HG02763 (cell line): ENCODE measurements at regions not wholly inside any gene's neighbourhood (a gene's known extent, or its start where the extent isn't known, plus 50 kb on each side); places are given as distances from the start of the nearest gene placed in this dataset.

Experiments
- ATAC-seq: cut with Tn5 transposase; IDR thresholded peaks from one replicate; pipeline ENCODE4 v1.9.1; 2021; ENCODE audit warnings: mild to moderate bottlenecking, moderate library complexity; ENCODE audit not compliant: unreplicated experiment

- ATAC-seq = no peak
These were observed 128.1 kb upstream of the MIS18BP1 start for GRCh38 chr14:45381091-45381490.

- ATAC-seq = no peak
These were observed 124.2 kb upstream of the MIS18BP1 start for GRCh38 chr14:45377166-45377565.

DNA sequence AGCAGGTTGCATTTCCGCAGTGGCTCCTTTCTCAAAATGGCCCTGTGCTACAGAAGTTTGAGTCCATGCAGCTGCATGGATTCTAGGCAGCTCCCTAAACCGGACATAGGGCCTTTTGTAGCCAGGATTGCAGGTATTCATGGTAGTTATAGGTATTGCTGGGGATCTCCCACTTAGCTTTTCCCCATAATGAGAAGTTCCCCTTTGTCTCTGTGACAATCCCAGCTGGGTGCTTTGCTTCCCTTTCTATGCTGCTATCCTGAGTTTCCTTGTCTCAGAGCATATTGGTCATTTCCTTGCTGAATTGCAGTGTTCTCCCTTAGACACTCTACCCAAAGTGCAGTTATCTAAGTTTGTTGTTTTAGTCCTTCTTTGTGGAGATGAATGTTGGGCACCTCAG is 120.9 kb upstream of the MIS18BP1 start:
- no peak for ATAC-seq

DNA sequence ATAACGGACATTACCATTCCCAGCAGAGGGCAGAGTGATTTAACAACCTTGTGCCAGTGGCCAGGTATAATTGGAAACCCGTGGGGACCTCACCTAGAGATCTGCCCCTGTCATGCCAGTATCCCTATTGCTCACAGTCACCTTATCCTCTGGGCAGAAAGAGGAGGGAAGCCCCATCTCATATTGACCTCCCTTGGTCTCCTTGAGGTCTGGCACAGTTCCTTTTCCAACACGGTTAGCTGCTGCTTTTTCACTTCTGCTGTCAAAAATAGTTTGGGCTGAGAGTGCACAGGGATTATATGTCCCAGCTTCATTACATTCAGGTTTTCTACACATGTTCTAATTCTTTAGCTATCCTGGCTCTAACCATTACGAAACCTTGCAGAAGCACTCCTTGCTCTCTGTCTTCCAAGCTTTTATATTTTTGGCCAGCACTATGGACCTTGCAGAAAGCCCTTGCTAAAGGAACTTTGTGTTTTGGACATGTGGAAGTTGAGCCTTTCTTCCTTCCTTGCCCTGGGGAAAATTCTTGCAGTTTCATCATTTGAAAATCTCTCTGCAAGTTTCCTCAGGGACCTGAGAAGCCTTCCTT is 111.7 kb upstream of the MIS18BP1 start:
- ATAC-seq = no peak

DNA sequence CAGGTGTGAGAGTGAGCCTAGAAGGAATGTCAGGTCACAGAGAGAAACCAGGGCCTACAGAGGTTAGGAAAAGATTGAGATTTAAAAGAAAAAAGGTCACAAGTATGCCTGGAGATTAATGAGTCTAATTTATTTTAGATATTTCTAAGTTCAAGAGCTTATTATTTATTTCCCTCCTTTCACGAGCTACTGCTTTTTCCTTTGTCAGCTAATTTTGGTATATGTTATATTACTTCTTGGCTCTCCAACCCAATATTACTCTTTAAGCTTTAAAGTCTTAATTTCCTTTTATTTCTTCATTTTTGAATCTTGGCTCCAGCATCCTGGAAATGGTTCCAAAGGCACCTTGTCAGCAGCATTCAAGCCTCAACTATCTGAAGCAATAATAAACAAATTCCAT is 109.5 kb upstream of the MIS18BP1 start:
- ATAC-seq = no peak

GRCh38 chr14:45361727-45362126 is 108.7 kb upstream of the MIS18BP1 start:
- no peak for ATAC-seq

DNA sequence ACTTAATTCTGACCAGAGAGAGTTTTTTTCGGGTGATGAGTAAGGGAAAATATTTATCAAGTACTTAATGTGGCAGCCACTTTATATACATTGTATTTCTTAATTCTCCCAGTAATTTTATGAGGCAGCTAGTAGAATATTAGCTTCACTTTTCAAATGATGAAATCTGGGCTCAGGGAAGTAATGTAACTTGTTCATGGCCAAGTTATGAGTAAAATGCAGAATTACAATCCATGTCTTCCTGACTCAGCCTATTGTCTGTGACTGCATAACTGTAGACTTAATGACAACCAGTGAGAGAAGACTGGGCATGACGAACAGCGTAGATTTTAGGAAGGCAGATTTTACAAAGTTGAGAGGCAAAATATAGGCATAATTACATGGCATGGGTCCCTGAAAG is 106.7 kb upstream of the MIS18BP1 start:
- ATAC-seq = no peak

DNA sequence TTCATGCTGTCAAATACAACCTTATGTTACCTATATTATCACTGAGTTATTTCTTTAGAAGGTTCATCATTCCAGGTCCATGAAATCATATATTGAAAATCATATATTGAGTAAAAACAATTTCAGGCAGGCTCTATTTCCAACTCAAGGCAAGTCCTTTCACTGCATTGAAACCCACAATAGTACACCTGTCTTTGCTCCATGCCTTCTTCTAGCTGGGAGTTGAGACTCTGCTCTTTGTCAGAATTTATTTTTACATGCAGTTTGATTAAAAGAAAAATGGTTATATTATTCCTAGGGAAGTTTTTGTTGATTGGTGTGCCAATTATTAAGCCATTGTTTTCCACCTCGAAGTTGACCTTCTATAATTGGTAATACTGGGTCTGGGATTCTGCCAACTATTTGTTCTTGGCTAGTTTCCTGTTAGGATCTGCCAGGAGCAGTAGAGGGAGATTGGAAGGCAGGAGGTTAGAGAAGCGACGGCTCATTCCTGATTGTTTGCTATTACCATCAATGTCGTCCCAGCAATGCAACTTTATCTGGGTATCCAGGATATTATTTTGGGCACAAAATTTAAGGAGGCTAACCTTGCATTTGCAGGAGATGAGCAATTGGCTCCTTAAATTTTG is 79.5 kb upstream of the MIS18BP1 start:
- no peak for ATAC-seq

GRCh38 chr14:45308745-45309397 is 55.9 kb upstream of the MIS18BP1 start:
- ATAC-seq = no peak
